Upper lobe of left lung (tissue), 6 donors: ENCODE measurements at regions not wholly inside any gene's neighbourhood (a gene's known extent, or its start where the extent isn't known, plus 50 kb on each side); places are given as distances from the start of the nearest gene placed in this dataset.
"Not testable (repeated sequence)": the region's sequence is repeated elsewhere in the genome, so short reads cannot be mapped to it uniquely, and the experiment has no call there.

Experiments used
- ATAC-seq, 2 donors: fragments of 200-7000 bp; cut with Tn5 transposase; one replicate each; pipeline ENCODE4 v1.9.1; 2022; ENCODE audit warnings: mild to moderate bottlenecking in 2 of 2, moderate library complexity in 2 of 2; ENCODE audit not compliant: low FRiP score in 2 of 2
- DNase-seq, 2 donors: peaks; one replicate each; pipeline ENCODE4 v3.0.0-alpha.2; 2019 to 2020
- H3K27ac ChIP-seq, 4 donors: fragments of 200-600 bp; sonication (generic); one replicate each; pipeline ENCODE4 v1.5.1; 2016 to 2019
- H3K27me3 ChIP-seq, 4 donors: fragments of 200-600 bp; sonication (generic); one replicate each; pipeline ENCODE4 v1.5.1; 2017 to 2019
- H3K36me3 ChIP-seq, 4 donors: fragments of 200-600 bp; sonication (generic); one replicate each; pipeline ENCODE4 v1.5.1; 2016 to 2019
- H3K4me1 ChIP-seq, 4 donors: fragments of 200-600 bp; sonication (generic); one replicate each; pipeline ENCODE4 v1.5.1; 2018 to 2019
- H3K4me3 ChIP-seq, 4 donors: fragments of 200-600 bp; sonication (generic); one replicate each; pipeline ENCODE4 v1.5.1; 2017 to 2019; ENCODE audit warnings: mild to moderate bottlenecking in 2 of 4, moderate library complexity in 1 of 4
- H3K9me3 ChIP-seq, 4 donors: fragments of 200-600 bp; sonication (generic); one replicate each; pipeline ENCODE4 v1.5.1; 2018 to 2019
- EP300 ChIP-seq, 4 donors: sonication (generic); formaldehyde crosslinking; IDR thresholded peaks; one replicate each; pipeline ENCODE4 v1.5.1; 2017; ENCODE audit warnings: antibody characterized with exemption in 4 of 4, control low read depth in 2 of 4
- POLR2A ChIP-seq, 4 donors: fragments of 450-650 bp; IDR thresholded peaks; one replicate each; pipeline ENCODE4 v1.5.1; 2016 to 2017; ENCODE audit warnings: antibody characterized with exemption in 4 of 4, mild to moderate bottlenecking in 2 of 4
- POLR2AphosphoS5 ChIP-seq, 2 donors: sonication (generic); formaldehyde crosslinking; IDR thresholded peaks; one replicate each; pipeline ENCODE4 v1.5.1; 2017; ENCODE audit warnings: antibody characterized with exemption in 2 of 2
- WGBS, 2 donors: methylation state at CpG; one replicate each; pipeline ENCODE4 v1.1.5; 2017 to 2018; 5-methylcytosine and 5-hydroxymethylcytosine counted together
- TF ChIP-seq, protein P1 (sequence below), 6 experiments: fragments of 450-650 bp in 4 of 6; fragments of 200-600 bp in 2 of 6; sonication (generic) in 2 of 6; IDR thresholded peaks; one replicate each; pipeline ENCODE4 v1.5.1; 2016 to 2019; ENCODE audit warnings: antibody characterized with exemption in 6 of 6
- donor health status: DM: no; HTN: no; CAD: no; lungs with moderate emphysema.
- donor health status: DM: no; HTN: yes; CAD: no; lungs with severe emphysema.

DNA sequence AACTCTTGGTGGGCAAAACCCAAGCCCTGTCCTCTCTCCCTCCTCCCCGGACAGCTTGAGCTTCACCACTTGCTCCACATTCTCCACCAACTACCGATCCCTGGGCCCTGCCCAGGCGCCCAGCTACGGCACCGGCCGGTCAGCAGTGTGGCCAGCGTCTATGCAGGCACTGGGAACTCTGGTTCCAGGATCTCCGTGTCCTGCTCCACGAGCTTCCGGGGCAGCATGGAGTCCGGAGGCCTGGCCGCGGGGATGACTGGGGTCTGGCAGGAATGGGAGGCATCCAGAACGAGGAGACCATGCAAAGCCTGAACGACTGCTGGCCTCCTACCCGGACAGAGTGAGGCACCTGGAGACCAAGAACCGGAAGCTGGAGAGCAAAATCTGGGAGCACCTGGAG lies 68.9 kb upstream of the RTL6 start:
- Histone ChIP-seq H3K9me3 (no peaks in the 10 kb centered on the region), H3K27ac (no peak overlapping the region), H3K27me3 (no peaks in the 10 kb centered on the region), H3K4me1 (no peaks in the 10 kb centered on the region), H3K4me3 (no peak overlapping the region), H3K36me3 (no peaks in the 10 kb centered on the region)
- ATAC-seq (no peak), DNase-seq (peak in 1 of 2 donors; percentile 74)
- TF ChIP-seq, protein P1, sequence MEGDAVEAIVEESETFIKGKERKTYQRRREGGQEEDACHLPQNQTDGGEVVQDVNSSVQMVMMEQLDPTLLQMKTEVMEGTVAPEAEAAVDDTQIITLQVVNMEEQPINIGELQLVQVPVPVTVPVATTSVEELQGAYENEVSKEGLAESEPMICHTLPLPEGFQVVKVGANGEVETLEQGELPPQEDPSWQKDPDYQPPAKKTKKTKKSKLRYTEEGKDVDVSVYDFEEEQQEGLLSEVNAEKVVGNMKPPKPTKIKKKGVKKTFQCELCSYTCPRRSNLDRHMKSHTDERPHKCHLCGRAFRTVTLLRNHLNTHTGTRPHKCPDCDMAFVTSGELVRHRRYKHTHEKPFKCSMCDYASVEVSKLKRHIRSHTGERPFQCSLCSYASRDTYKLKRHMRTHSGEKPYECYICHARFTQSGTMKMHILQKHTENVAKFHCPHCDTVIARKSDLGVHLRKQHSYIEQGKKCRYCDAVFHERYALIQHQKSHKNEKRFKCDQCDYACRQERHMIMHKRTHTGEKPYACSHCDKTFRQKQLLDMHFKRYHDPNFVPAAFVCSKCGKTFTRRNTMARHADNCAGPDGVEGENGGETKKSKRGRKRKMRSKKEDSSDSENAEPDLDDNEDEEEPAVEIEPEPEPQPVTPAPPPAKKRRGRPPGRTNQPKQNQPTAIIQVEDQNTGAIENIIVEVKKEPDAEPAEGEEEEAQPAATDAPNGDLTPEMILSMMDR (IDR thresholded peaks at IDR 0.05): no peak
- TF ChIP-seq EP300 (IDR thresholded peaks at IDR 0.05) (no peak), POLR2AphosphoS5 (IDR thresholded peaks at IDR 0.05) (no peak), POLR2A (IDR thresholded peaks at IDR 0.05) (no peak)
- 90 to 97% methylated on average over 14 to 16 of the region's 17 CpGs for WGBS, 2 donors

GRCh38 chr22:44562651-44563050 lies 64.6 kb upstream of the RTL6 start:
- H3K36me3 ChIP-seq, ATAC-seq, H3K27ac ChIP-seq, H3K4me1 ChIP-seq, H3K4me3 ChIP-seq, H3K27me3 ChIP-seq, H3K9me3 ChIP-seq, DNase-seq: not testable (repeated sequence)
- 91 to 96% methylated on average over 7 of the region's 7 CpGs for WGBS, 2 donors

- no peak for TF ChIP-seq EP300 (IDR thresholded peaks at IDR 0.05)
- TF ChIP-seq POLR2AphosphoS5 (IDR thresholded peaks at IDR 0.05): no peak
- no peak for TF ChIP-seq POLR2A (IDR thresholded peaks at IDR 0.05)
- TF ChIP-seq, protein P1 (IDR thresholded peaks at IDR 0.05): no peak
- H3K9me3 ChIP-seq: no peaks in the 10 kb centered on the region
- H3K4me3 ChIP-seq: no peak overlapping the region
- no peaks in the 10 kb centered on the region for H3K27me3 ChIP-seq
- no peaks in the 10 kb centered on the region for H3K4me1 ChIP-seq
- H3K36me3 ChIP-seq: no peaks in the 10 kb centered on the region
- ATAC-seq (no peak), DNase-seq (no peak)
- WGBS, 2 donors: 85 to 87% methylated on average over 6 of the region's 6 CpGs
- no peak overlapping the region for H3K27ac ChIP-seq
Observed at GRCh38 chr22:44561139-44561840, 63.3 kb upstream of the RTL6 start.

- not testable (repeated sequence) for H3K27ac ChIP-seq, H3K9me3 ChIP-seq, DNase-seq, ATAC-seq, H3K27me3 ChIP-seq, H3K36me3 ChIP-seq, H3K4me3 ChIP-seq, H3K4me1 ChIP-seq
- 80 to 81% methylated on average over 7 of the region's 7 CpGs for WGBS, 2 donors
Observed at GRCh38 chr22:44558671-44559070, 60.6 kb upstream of the RTL6 start.

GRCh38 chr22:44557872-44558271 lies 59.8 kb upstream of the RTL6 start:
- not testable (repeated sequence) for H3K36me3 ChIP-seq, ATAC-seq, H3K4me1 ChIP-seq, H3K27ac ChIP-seq, DNase-seq, H3K9me3 ChIP-seq, H3K27me3 ChIP-seq, H3K4me3 ChIP-seq
- 91 to 93% methylated on average over 4 of the region's 4 CpGs for WGBS, 2 donors

GRCh38 chr22:44557064-44557748 lies 59.2 kb upstream of the RTL6 start:
- DNase-seq: peak in 1 of 2 donors; percentile 60
- no peaks in the 10 kb centered on the region for H3K36me3 ChIP-seq
- no peaks in the 10 kb centered on the region for H3K27me3 ChIP-seq
- H3K9me3 ChIP-seq: no peaks in the 10 kb centered on the region
- no peak for ATAC-seq
- no peak overlapping the region for H3K4me3 ChIP-seq
- no peak for TF ChIP-seq POLR2AphosphoS5 (IDR thresholded peaks at IDR 0.05)
- TF ChIP-seq EP300 (IDR thresholded peaks at IDR 0.05): no peak
- no peak for TF ChIP-seq POLR2A (IDR thresholded peaks at IDR 0.05)
- TF ChIP-seq, protein P1 (IDR thresholded peaks at IDR 0.05): no peak
- no peak overlapping the region for H3K27ac ChIP-seq
- H3K4me1 ChIP-seq: no peaks in the 10 kb centered on the region
- 70 to 80% methylated on average over 8 of the region's 8 CpGs for WGBS, 2 donors
